HS-5 (cell line): ENCODE measurements at regions not wholly inside any gene's neighbourhood (a gene's known extent, or its start where the extent isn't known, plus 50 kb on each side); places are given as distances from the start of the nearest gene placed in this dataset.
"Not testable (repeated sequence)": the region's sequence is repeated elsewhere in the genome, so short reads cannot be mapped to it uniquely, and the experiment has no call there.

Experiments
- DNase-seq: peaks from one replicate; pipeline ENCODE4 v3.0.0-alpha.2; 2012; ENCODE audit warnings: low read depth

DNA sequence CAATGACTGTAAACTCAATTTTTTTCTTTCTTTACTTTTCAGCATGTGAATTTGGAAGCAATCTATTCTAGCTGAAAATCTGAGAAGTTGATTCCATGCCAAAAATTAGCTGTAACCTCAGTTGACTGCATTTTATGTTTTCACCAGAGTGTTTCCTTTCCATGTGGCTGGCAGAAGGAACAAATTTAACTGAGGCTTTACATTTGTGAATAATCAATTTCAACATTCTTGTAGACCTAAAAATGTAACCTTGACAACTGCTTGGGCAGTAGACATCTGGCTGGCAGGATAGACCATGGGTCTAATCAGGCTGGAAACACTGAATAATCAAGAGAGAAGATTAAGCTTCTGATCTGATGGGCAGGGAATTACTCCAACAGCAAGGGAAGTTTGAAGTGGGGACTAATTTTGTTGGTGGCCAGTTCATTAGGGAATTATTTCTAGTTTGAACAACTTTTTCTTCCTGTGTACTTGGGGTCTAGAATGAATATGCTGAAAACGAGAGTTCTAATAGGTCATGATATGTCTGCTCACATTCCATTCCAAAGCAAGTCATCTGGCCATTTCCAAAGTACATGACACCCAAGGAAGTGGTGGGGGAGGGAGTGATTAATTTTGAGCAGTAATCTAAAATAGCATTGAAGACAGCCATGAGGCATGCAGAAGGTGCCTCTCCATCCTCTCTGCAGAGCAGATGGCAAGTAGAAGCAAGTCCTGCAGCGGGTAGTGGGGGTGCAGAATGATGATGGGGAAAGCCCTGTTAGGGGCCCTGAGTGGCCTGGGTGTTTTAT lies 68.2 kb downstream of the ATP23 start:
- no peak for DNase-seq

DNA sequence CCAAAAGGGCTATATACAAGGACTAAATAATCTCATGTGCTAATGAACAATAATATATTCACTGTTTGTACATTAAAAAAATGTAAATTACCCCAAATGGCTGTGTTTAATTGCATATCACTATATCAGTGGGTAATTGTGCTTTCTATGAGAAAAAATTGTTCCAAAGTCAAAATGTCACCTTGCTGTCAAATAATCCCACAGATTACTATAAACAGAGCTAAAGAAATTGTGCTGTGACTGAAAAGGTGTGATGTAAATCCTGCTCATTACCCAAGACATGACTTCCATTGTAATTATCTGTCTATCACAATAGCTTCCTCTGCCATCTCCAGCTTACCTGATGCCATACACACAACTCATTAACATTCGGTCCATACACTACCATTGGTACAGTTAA lies 70.3 kb downstream of the ATP23 start:
- no peak for DNase-seq

DNA sequence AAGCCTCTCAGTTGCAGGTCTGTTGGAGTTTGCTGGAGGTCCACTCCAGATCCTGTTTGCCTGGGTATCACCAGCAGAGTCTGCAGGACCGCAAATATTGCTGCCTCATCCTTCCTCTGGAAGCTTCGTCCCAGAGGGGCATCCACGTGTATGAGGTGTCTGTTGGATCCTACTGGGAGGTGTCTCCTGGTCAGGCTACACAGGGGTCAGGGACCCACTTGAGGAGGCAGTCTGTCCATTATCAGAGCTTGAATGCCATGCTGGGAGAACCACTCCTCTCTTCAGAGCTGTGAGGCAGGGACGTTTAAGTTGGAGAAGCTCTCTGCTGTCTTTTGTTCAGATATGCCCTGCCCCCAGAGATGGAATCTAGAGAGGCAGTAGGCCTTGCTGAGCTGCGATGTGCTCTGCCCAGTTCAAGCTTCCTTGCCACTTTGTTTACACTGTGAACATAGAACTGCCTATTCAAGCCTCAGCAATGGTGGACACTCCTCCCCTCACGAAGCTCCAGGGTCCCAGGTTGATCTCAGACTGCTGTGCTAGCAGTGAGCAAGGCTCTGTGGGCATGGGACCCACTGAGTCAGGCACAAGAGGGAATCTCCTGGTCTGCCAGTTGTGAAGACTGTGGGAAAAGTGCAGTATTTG lies 81.1 kb downstream of the ATP23 start:
- not testable (repeated sequence) for DNase-seq

GRCh38 chr12:58025431-58025830 lies 84.1 kb downstream of the ATP23 start:
- DNase-seq: no peak

DNA sequence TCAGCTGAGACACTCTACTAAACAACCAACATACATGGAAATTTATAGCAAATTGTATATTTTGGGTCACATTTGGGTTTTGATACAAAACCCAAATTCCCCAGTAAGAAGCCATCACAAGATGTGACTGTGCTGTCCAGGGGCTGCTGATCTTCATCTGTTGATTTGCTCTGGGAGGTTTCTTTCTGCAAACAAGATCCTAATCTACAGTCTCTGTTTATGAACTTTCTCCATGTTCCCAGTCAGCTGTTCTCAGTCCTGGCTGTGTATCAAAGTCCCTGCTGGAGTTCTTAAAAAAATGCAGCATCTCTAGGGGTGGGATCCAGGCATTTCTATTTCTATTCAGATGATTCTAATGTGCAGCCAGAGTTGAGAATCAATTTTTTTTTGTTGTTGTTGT lies 85.1 kb downstream of the ATP23 start:
- DNase-seq: no peak

DNA sequence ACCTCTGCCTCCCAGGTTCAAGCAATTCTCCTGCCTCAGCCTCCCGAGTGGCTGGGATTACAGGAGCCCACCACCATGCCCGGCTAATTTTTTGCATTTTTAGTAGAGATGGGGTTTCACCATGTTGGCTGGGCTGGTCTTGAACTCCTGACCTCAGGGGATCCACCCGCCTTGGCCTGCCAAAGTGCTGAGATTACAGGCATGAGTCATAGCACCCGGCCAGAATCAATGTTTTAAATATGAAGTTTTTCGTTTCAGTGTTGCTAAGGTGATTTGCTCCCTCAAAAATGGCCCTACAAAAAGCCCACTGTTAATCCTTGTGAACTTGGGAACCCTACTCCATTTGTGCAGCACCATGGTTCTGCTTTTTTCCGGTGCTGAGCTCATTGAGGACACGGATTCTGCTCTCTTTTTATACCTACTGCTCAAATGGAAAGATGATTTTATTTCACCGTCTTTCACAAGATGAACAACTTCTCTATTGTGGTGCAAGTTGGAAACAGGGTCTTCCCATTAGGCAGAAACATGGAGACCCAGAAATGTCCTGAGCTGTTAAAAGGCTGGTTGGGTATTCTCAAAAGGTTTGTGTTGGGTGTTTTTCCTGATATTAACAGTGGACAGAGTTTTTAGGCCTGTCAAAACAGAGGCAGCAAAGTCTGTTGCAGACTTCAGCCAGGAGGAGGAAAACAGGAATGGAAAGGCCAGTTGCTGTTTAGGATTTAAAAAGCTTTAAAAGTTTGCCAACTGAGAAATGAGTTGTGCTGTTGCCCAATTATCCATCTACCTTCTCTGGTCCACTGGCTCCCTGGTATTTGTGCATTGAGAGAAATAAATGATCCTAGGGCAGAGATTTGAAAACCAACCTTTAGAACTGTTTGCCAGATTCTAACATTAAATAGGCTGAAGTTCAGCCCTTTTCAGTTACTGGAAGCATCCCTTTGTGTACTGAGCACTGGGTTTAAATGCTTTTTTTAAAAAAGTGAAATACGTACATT lies 85.8 kb downstream of the ATP23 start:
- DNase-seq: no peak

GRCh38 chr12:58028294-58028693 lies 86.9 kb downstream of the ATP23 start:
- DNase-seq: no peak

DNA sequence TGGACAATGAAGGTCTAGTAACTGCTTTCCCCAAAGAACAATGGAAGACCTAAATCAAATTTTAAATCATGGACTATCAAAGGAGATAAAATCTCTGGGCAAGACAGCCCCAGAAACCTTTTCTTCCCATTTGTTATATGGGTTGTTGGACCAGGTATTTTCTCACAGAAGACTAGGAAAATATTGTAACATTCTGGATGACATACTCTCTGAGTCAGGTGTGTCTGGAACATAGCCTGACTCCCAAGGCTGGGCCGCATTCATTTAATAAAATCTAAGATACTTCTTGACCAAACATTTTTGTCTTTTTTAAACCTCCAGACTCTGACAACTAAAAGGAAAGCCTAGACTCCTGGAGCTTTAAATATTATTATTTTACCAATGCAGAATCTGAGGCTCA lies 87.9 kb downstream of the ATP23 start:
- no peak for DNase-seq

DNA sequence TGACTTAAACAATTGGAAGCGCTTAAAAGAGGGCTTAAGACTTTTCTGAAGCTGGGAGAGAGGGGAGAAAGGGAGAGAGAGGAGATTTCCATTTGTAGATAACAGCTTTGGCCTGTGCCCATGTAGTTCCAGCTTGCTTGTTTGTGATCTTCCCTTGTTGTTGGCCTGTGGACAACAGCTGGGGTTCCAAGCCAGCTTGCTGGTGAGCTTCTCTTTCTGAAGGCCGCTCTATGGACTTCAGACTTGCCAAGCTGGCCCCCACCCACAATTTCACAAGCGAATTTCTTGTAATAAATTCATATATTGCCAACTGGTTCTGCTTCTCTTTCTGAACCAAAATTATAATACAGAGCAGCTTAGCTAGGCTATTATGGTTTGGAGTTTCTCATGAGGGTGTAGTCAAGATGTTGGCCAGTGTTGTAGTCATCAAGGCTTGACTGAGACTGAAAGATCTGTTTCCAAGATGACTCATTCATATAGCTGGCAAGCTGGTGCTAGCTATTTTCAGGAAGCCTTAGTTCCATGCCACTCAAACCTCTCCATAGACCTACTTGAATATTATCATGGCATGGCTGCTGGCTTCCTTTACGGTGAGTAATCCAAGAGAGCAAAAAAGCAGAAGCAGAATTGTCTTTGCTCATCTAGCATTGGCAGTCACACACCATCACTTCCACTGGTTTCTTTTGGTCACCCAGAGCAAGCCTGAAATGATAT lies 89.4 kb downstream of the ATP23 start:
- peak; percentile 24 for DNase-seq

- no peak for DNase-seq
Measured at GRCh38 chr12:58032156-58032555, 90.8 kb downstream of the ATP23 start.

DNA sequence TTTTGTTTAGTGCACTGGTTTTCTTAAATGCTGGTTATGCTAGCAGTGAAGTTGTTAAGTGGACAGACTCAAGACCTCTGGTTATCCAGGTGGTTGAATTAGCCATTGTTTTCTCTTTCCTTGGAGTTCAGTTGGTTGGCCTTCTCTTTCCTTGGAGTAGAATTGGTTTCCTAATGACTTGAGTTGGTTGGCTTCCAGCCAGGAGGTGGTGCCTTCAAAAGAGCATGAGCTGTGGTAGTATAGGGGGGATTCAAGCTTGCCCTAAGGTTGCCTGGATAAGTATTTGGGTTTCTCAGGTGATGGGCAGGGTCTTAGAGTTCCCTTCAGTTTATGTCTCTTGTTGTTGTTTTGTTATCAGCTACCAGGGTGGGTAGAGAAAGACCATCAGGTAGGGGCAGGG lies 92.5 kb downstream of the ATP23 start:
- no peak for DNase-seq

GRCh38 chr12:58034311-58034710 lies 92.9 kb downstream of the ATP23 start:
- no peak for DNase-seq

GRCh38 chr12:58034712-58035111 lies 93.3 kb downstream of the ATP23 start:
- DNase-seq: no peak

DNA sequence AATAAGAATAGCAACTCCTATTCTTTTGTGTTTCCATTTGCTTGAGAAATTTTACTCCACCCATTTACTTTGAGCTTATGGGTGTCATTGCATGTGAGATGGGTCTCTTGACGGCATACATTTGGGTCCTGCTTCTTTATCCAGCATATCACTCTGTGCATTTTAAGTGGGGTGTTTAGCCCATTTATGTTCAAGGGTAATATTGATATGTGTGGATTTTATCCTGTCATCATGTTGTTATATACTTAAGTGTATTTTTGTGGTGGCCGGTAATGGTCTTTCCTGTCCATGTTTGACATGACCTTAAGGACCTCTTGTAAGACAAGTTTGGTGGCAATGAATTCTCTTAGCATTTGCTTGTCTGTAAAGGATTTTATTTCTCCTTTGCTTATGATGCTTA lies 100.1 kb downstream of the ATP23 start:
- no peak for DNase-seq

DNA sequence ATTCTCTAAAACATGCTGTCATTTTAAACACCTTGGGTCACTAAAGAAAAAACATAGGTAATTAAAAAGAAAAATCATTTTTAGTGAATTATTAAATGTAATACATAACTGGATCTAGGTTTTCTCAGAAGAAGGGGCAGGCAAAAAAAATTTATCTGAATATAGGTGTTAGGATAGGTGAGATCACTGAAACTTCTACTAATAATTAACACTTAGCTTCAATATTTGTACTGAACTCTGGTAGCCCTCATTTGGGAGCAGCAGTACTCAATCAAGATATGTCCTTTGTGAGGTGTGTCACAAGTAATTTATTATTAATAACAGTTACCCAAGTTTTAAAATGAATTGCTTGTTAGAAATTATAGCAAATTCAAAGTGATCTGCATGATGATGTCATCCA lies 103.6 kb downstream of the ATP23 start:
- DNase-seq: no peak

DNA sequence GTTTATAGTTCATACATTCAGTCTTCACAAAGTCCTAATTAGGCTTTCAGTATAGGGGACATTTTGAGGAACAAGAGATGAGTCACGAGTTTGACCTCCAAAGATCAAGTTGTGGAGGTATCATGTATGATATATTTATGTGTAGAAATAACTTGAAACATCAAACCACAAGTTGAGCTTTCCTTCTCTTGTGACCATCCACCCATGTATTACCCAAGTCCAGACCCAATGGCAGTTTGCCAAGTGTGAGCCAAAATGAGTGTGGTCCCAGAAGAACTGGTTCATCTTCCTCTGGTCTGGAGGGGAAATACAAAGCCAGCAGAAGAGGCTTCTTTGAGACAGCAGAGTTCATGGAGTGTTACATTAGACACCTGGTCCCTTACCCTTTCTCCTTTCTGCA lies 104.9 kb downstream of the ATP23 start:
- DNase-seq: no peak

GRCh38 chr12:58051378-58051777 lies 110.0 kb downstream of the ATP23 start:
- DNase-seq: no peak

- DNase-seq: no peak
Measured at GRCh38 chr12:58064666-58065065, 123.3 kb downstream of the ATP23 start.

DNA sequence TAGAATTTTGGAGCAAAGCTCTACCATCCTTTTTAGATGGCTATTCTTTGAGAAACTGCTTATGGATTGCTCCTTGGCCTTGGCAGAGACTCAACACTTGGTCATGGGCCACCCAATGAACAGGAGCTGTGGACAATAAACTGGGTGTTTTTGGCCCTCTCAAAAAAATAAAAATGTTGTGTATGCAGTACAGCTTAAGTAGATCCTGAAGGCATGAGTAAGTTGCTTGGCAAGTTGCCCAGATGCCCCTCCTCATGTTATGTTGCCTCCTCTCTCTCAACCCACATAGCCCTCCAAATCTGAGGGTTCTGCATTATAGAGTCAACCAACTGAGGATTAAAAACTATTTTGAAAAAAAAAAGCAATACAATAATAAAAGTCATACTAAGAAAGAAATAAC lies 124.9 kb downstream of the ATP23 start:
- no peak for DNase-seq

DNA sequence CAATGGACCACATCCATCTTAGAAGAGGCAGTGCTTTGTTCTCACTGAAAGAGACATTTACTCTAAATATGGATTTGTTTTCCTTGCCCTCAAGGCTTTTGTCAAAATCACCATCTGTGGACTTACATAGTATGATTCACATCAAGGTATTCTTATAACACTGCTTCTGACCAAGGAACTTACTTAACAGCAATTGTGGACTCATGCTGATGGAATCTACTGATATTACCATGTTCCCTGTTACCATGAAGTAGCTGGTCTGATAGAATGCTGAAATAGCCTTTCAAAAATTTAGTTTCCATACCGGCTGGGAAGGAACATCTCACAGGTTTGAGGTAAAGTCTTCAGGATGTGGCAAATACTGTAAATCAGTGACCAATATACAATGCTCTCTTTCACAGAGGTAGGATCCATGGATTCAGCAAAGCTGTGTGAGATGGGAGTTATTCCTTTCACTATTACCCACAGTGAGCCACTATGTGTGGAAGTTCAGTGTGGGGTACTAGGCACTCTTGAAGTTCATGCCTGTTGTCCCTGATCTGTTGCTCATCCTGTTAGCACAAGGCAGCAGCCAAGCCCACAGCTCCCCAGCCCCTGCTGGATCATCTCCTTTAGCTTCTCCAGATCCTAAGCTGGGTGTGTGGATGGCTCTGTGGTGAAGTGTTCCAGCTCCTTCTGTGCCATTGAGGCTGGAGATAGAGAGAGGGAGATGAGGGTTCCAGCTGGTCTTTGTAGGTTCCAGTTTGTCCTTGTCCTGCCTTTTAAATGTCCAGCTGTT lies 126.4 kb downstream of the ATP23 start:
- peak; percentile 55 for DNase-seq

DNA sequence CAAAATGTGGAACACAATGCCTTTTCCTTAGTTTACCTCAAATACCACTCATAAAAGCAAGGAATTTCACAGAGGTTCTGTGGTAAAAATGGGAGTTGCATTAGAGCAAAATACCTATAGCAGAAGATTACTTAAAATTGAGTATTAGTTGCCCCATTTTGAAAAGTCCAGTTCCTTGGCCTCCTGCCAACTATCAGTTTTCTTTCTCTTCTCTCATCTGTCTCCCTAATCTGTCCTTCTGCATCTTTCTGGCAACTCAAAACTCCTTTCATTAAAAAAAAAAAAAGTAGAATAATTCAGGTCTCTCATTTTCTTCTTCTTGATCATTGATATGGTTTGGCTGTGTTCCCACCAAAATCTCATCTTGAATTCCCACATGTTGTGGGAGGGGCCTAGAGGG lies 127.3 kb downstream of the ATP23 start:
- no peak for DNase-seq
